NCI-H524 treated with DMSO at 0.1 percent for 48 hours (cell line): ENCODE measurements at regions not wholly inside any gene's neighbourhood (a gene's known extent, or its start where the extent isn't known, plus 50 kb on each side); places are given as distances from the start of the nearest gene placed in this dataset.

Source experiments
- DNase-seq: peaks from one replicate; lab custom pipeline; 2025; lab: John Stamatoyannopoulos, UW

- no peak for DNase-seq
Observed at GRCh38 chr5:96283589-96283988, 149.5 kb downstream of the PCSK1 start.

GRCh38 chr5:96282020-96282419, 151.0 kb downstream of the PCSK1 start:
- DNase-seq, result no peak

- DNase-seq, result no peak
Observed at GRCh38 chr5:96280946-96281393, 152.1 kb downstream of the PCSK1 start.

- no peak for DNase-seq
Observed at GRCh38 chr5:96279801-96280542, 153.1 kb downstream of the PCSK1 start.

- no peak for DNase-seq
Observed at GRCh38 chr5:96278981-96279380, 154.1 kb downstream of the PCSK1 start.

GRCh38 chr5:96275051-96275450, 158.0 kb downstream of the PCSK1 start:
- DNase-seq, result no peak

GRCh38 chr5:96265487-96265886, 167.6 kb downstream of the PCSK1 start:
- DNase-seq, result no peak

GRCh38 chr5:96264047-96264446, 169.0 kb downstream of the PCSK1 start:
- no peak for DNase-seq

GRCh38 chr5:96262105-96262504, 170.9 kb downstream of the PCSK1 start:
- DNase-seq, result no peak

GRCh38 chr5:96260009-96260408, 173.0 kb downstream of the PCSK1 start:
- no peak for DNase-seq

- no peak for DNase-seq
Observed at GRCh38 chr5:96259151-96259772, 173.8 kb downstream of the PCSK1 start.

- DNase-seq, result no peak
Observed at GRCh38 chr5:96258692-96259091, 174.4 kb downstream of the PCSK1 start.

GRCh38 chr5:96257904-96258303, 175.1 kb downstream of the PCSK1 start:
- no peak for DNase-seq

- DNase-seq, result peak; percentile 65
Observed at GRCh38 chr5:96256795-96257470, 176.1 kb downstream of the PCSK1 start.

GRCh38 chr5:96254980-96255691, 177.9 kb downstream of the PCSK1 start:
- DNase-seq, result no peak

GRCh38 chr5:96253140-96253539, 179.9 kb downstream of the PCSK1 start:
- DNase-seq, result no peak

GRCh38 chr5:96252596-96252995, 180.5 kb downstream of the PCSK1 start:
- DNase-seq, result no peak

- no peak for DNase-seq
Observed at GRCh38 chr5:96250782-96251181, 182.3 kb downstream of the PCSK1 start.

GRCh38 chr5:96248131-96248530, 184.9 kb downstream of the PCSK1 start:
- no peak for DNase-seq

GRCh38 chr5:96247708-96248107, 185.3 kb downstream of the PCSK1 start:
- no peak for DNase-seq

GRCh38 chr5:96247097-96247701, 185.8 kb downstream of the PCSK1 start:
- no peak for DNase-seq
